Heart left ventricle (tissue), 16 donors: ENCODE measurements at regions not wholly inside any gene's neighbourhood (a gene's known extent, or its start where the extent isn't known, plus 50 kb on each side); places are given as distances from the start of the nearest gene placed in this dataset.

Experiments used
- ATAC-seq, 4 donors: fragments of 200-7000 bp; cut with Tn5 transposase; one replicate each; pipeline ENCODE4 v1.9.1; 2020 to 2022; ENCODE audit warnings: moderate library complexity in 4 of 4, mild to moderate bottlenecking in 3 of 4, moderate number of reproducible peaks in 1 of 4
- DNase-seq, 5 donors: peaks; one replicate each; pipeline ENCODE4 v3.0.0-alpha.2; 2020
- H3K27ac ChIP-seq, 12 donors: fragments of 200-600 bp; sonication (generic) in 4 of 12; one replicate each; pipeline versions ENCODE4 v1.5.0 to v1.8.0; 2016 to 2022; ENCODE audit warnings: mild to moderate bottlenecking in 2 of 12
- H3K27me3 ChIP-seq, 9 donors: fragments of 200-600 bp; sonication (generic) in 2 of 9; one replicate each; pipeline versions ENCODE4 v1.5.1 to v1.8.0; 2016 to 2022; ENCODE audit warnings: mild to moderate bottlenecking in 3 of 9
- H3K36me3 ChIP-seq, 9 donors: fragments of 200-600 bp; sonication (generic) in 2 of 9; one replicate each; pipeline versions ENCODE4 v1.5.0 to v1.8.0; 2018 to 2022; ENCODE audit warnings: mild to moderate bottlenecking in 2 of 9
- H3K4me1 ChIP-seq, 12 donors: fragments of 200-600 bp; sonication (generic) in 4 of 12; one replicate each; pipeline versions ENCODE4 v1.5.0 to v1.8.0; 2016 to 2022; ENCODE audit warnings: mild to moderate bottlenecking in 3 of 12
- H3K4me3 ChIP-seq, 12 donors: fragments of 200-600 bp; sonication (generic) in 4 of 12; one replicate each; pipeline versions ENCODE4 v1.5.0 to v1.8.0; 2017 to 2022; ENCODE audit warnings: mild to moderate bottlenecking in 9 of 12, moderate library complexity in 4 of 12
- H3K9me3 ChIP-seq, 12 donors: fragments of 200-600 bp; sonication (generic) in 4 of 12; one replicate each; pipeline versions ENCODE4 v1.5.0 to v1.8.0; 2016 to 2022; ENCODE audit warnings: mild to moderate bottlenecking in 1 of 12
- CTCF ChIP-seq, 12 donors: fragments of 200-600 bp; sonication (generic) in 4 of 12; IDR thresholded peaks; one replicate each; pipeline versions ENCODE4 v1.5.0 to v1.8.0; 2018 to 2022; ENCODE audit warnings: antibody characterized with exemption in 12 of 12, mild to moderate bottlenecking in 5 of 12
- POLR2A ChIP-seq, 2 donors: fragments of 450-650 bp; IDR thresholded peaks; one replicate each; pipeline ENCODE4 v1.6.1; 2017; ENCODE audit warnings: antibody characterized with exemption in 2 of 2, mild to moderate bottlenecking in 2 of 2, moderate library complexity in 2 of 2
- WGBS, 4 donors: extraction: QIAGEN DNeasy Blood & Tissue Kit in 2 of 4; methylation state at CpG; one replicate each; pipeline versions ENCODE4 v1.1.5 to v1.1.7; 2013 to 2018; 5-methylcytosine and 5-hydroxymethylcytosine counted together
- intact Hi-C, 10 donors: fragments of 100-400 bp; cut with DNase I; formaldehyde crosslinking; loops; one replicate each; pipeline versions ENCODE4 v1.11.1 to v1.14.2; 2022
- donor health status: ischemic (EF 13 %, LVEDD 7.1; RV severe dilation, severe dysfunction).
- donor health status: healthy with polysubstance abuse.
- donor health status: DM: no; HTN: yes; CAD: no.
- donor health status: DM: no; HTN: no; CAD: no.
- donor health status: ischemic (EF 25% LVEDD 6.9; RV normal size, moderate dysfunction).
- donor health status: ischemic (EF 25% LVEDD 5.7; RV mildly dilated, moderate dysfunction).
- donor health status: healthy.
- donor health status: DM: yes; HTN: yes; CAD: no.
- donor health status: ischemic (EF 35%, LVEDD 5.7; RV mildly dilated, moderate dysfunction).
- donor health status: nonischemic (EF 11% LVEDD 7.7; RV severe dilation, severe dysfunction).
- donor health status: DM: yes; HTN: yes; CAD: no.
- donor health status: PGD.
- donor health status: ischemic (EF 29% LVEDD 5.4; RV normal size, mild dysfunction).
- donor health status: nonischemic (EF 23%, LVEDD 6.1; RV moderate dilation, normal function).

- DNase-seq (no peak), ATAC-seq (no peak)
- Histone ChIP-seq H3K4me3 (no peak overlapping the region), H3K27ac (no peak overlapping the region), H3K36me3 (no peaks in the 10 kb centered on the region), H3K4me1 (no peaks in the 10 kb centered on the region), H3K9me3 (no peaks in the 10 kb centered on the region), H3K27me3 (no peaks in the 10 kb centered on the region)
- intact Hi-C loops, result no loop called here
- TF ChIP-seq POLR2A (IDR thresholded peaks at IDR 0.05), result no peak
- TF ChIP-seq CTCF (IDR thresholded peaks at IDR 0.05), result no peak
- 74 to 78% (median 77%) methylated on average over 4 of the region's 4 CpGs for WGBS, 4 donors
These were observed 329.1 kb upstream of the CNTNAP5 start for GRCh38 chr2:123696021-123696420.

GRCh38 chr2:123696799-123697410, 328.2 kb upstream of the CNTNAP5 start:
- H3K27ac ChIP-seq, result no peak overlapping the region
- no peaks in the 10 kb centered on the region for H3K9me3 ChIP-seq
- TF ChIP-seq POLR2A (IDR thresholded peaks at IDR 0.05), result no peak
- TF ChIP-seq CTCF (IDR thresholded peaks at IDR 0.05), result no peak
- intact Hi-C loops, result no loop called here
- no peak for ATAC-seq
- H3K4me1 ChIP-seq, result no peaks in the 10 kb centered on the region
- no peak for DNase-seq
- H3K27me3 ChIP-seq, result no peaks in the 10 kb centered on the region
- no peak overlapping the region for H3K4me3 ChIP-seq
- no peaks in the 10 kb centered on the region for H3K36me3 ChIP-seq

DNA sequence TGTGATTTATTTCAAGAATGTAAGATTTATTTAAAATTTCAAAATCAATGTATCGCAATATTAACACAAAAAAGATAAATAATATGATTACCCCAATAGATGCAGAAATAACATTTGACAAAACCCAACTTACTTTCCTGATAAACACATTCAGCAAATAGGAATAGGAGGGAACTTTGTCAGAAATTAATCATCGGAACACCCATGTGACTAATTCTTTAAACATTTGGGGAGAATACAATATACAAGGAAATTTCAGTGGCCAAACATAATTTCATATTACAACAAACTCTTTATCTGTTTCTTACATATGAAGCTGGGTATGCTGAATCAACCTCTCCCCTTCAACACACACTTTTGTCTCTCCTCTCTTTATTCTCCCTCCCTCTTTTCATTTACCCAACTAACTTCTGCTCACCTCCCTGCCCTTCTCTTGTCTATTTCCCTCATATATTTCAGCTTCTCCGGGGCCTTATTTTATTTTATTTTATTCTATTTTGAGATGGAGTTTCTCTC, 309.6 kb upstream of the CNTNAP5 start:
- no peak for DNase-seq
- H3K4me1 ChIP-seq, result no peaks in the 10 kb centered on the region
- no peak overlapping the region for H3K4me3 ChIP-seq
- no peak for TF ChIP-seq POLR2A (IDR thresholded peaks at IDR 0.05)
- TF ChIP-seq CTCF (IDR thresholded peaks at IDR 0.05), result no peak
- no peak for ATAC-seq
- no peaks in the 10 kb centered on the region for H3K36me3 ChIP-seq
- no peak overlapping the region for H3K27ac ChIP-seq
- WGBS, 4 donors, result 90 to 95% (median 92%) methylated on average over 3 of the region's 3 CpGs
- H3K9me3 ChIP-seq, result peaks cover 0 to 4% (median 0%) of the 10 kb centered on the region in 12 donors
- intact Hi-C loops, result no loop called here
- H3K27me3 ChIP-seq, result no peaks in the 10 kb centered on the region

- Histone ChIP-seq H3K27ac (no peak overlapping the region), H3K4me1 (no peaks in the 10 kb centered on the region), H3K36me3 (no peaks in the 10 kb centered on the region), H3K9me3 (peaks cover 0 to 4% (median 0%) of the 10 kb centered on the region in 12 donors), H3K27me3 (no peaks in the 10 kb centered on the region), H3K4me3 (no peak overlapping the region)
- no peak for ATAC-seq
- intact Hi-C loops, result no loop called here
- DNase-seq, result no peak
- 61 to 73% (median 64%) methylated on average over 5 of the region's 5 CpGs for WGBS, 4 donors
- TF ChIP-seq CTCF (IDR thresholded peaks at IDR 0.05) (no peak), POLR2A (IDR thresholded peaks at IDR 0.05) (no peak)
These were observed 307.3 kb upstream of the CNTNAP5 start for GRCh38 chr2:123717636-123718334.
